Suprapubic skin (tissue), 3 donors: ENCODE measurements at regions not wholly inside any gene's neighbourhood (a gene's known extent, or its start where the extent isn't known, plus 50 kb on each side); places are given as distances from the start of the nearest gene placed in this dataset.

Experiments
- CTCF ChIP-seq, 2 donors: fragments of 200-600 bp in 1 of 2; fragments of 450-650 bp in 1 of 2; sonication (generic) in 1 of 2; IDR thresholded peaks; one replicate each; pipeline ENCODE4 v1.5.1; 2016 to 2019; ENCODE audit warnings: antibody characterized with exemption in 2 of 2, mild to moderate bottlenecking in 1 of 2, moderate library complexity in 1 of 2
- POLR2AphosphoS5 ChIP-seq, 3 donors: sonication (generic); formaldehyde crosslinking; IDR thresholded peaks; one replicate each; pipeline ENCODE4 v1.6.1; 2017; ENCODE audit warnings: antibody characterized with exemption in 3 of 3

- TF ChIP-seq CTCF (IDR thresholded peaks at IDR 0.05) = no peak
- no peak for TF ChIP-seq POLR2AphosphoS5 (IDR thresholded peaks at IDR 0.05)
Measured at GRCh38 chr10:60537697-60538096, 148.0 kb upstream of the ANK3 start.
